ENCODE measurements at regions not wholly inside any gene's neighbourhood (a gene's known extent, or its start where the extent isn't known, plus 50 kb on each side); places are given as distances from the start of the nearest gene placed in this dataset.

GRCh38 chr10:22765660-22766547 lies 51.5 kb upstream of the PIP4K2A start:
- no peak for DNase-seq

DNA sequence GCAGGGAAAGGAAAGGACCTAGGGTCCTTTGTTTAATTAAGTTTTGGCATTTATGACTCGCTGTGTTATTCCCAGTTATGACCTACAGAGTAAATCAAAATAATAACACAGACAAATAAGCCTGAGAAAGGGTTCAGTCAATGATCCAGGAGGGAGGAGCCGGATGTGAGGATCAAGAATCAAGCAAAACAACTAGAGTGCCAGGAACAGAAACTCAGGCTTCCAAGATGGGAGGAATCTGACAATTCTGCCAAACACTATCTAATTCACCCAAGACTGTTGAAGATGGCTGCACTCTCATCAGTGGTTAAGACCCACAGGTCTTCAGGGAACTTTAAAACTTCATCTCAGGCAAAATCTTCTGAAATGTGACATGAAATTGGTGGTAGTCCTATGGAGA lies 50.3 kb upstream of the PIP4K2A start:
- no peak for DNase-seq

Data from NCI-H1436 (cell line).